ENCODE measurements at regions not wholly inside any gene's neighbourhood (a gene's known extent, or its start where the extent isn't known, plus 50 kb on each side); places are given as distances from the start of the nearest gene placed in this dataset.

- TF ChIP-seq CTCF (IDR thresholded peaks at IDR 0.05; ENCODE audit: extremely low read depth, insufficient read depth, missing control alignments): no peak
- DNase-seq (ENCODE audit: low spot score): no peak
- in situ Hi-C loops (cut with MboI; ENCODE audit: low pct_unique_long_range_greater_than_20kb, low sequenced_read_pairs, unreplicated experiment): no loop called here
These were observed 340.1 kb upstream of the RGS18 start for GRCh38 chr1:191818198-191818597.

- in situ Hi-C loops (cut with MboI; ENCODE audit: low pct_unique_long_range_greater_than_20kb, low sequenced_read_pairs, unreplicated experiment): no loop called here
- no peak for TF ChIP-seq CTCF (IDR thresholded peaks at IDR 0.05; ENCODE audit: extremely low read depth, insufficient read depth, missing control alignments)
- DNase-seq (ENCODE audit: low spot score): no peak
These were observed 326.7 kb upstream of the RGS18 start for GRCh38 chr1:191831572-191831971.

GRCh38 chr1:191839891-191840290 lies 318.4 kb upstream of the RGS18 start:
- no peak for TF ChIP-seq CTCF (IDR thresholded peaks at IDR 0.05; ENCODE audit: extremely low read depth, insufficient read depth, missing control alignments)
- no peak for DNase-seq (ENCODE audit: low spot score)
- in situ Hi-C loops (cut with MboI; ENCODE audit: low pct_unique_long_range_greater_than_20kb, low sequenced_read_pairs, unreplicated experiment): no loop called here

GRCh38 chr1:191851799-191852595 lies 306.3 kb upstream of the RGS18 start:
- TF ChIP-seq CTCF (IDR thresholded peaks at IDR 0.05; ENCODE audit: extremely low read depth, insufficient read depth, missing control alignments): no peak
- in situ Hi-C loops (cut with MboI; ENCODE audit: low pct_unique_long_range_greater_than_20kb, low sequenced_read_pairs, unreplicated experiment): no loop called here
- no peak for DNase-seq (ENCODE audit: low spot score)

- no peak for DNase-seq (ENCODE audit: low spot score)
- no peak for TF ChIP-seq CTCF (IDR thresholded peaks at IDR 0.05; ENCODE audit: extremely low read depth, insufficient read depth, missing control alignments)
- in situ Hi-C loops (cut with MboI; ENCODE audit: low pct_unique_long_range_greater_than_20kb, low sequenced_read_pairs, unreplicated experiment): no loop called here
These were observed 305.4 kb upstream of the RGS18 start for GRCh38 chr1:191852907-191853306.

- DNase-seq (ENCODE audit: low spot score): no peak
- TF ChIP-seq CTCF (IDR thresholded peaks at IDR 0.05; ENCODE audit: extremely low read depth, insufficient read depth, missing control alignments): no peak
- in situ Hi-C loops (cut with MboI; ENCODE audit: low pct_unique_long_range_greater_than_20kb, low sequenced_read_pairs, unreplicated experiment): loop anchor here (5.0 kb wide), 1 partner anchor 40 kb away; no protein-coding TSS in a partner anchor
These were observed 300.7 kb upstream of the RGS18 start for GRCh38 chr1:191857600-191857999.

Data from GM13977 (cell line).